Germinal center (tissue), 1 donor: ENCODE measurements at regions not wholly inside any gene's neighbourhood (a gene's known extent, or its start where the extent isn't known, plus 50 kb on each side); places are given as distances from the start of the nearest gene placed in this dataset.
"Not testable (repeated sequence)": the region's sequence is repeated elsewhere in the genome, so short reads cannot be mapped to it uniquely, and the experiment has no call there.

Experiments
- DNase-seq: peaks from one replicate; pipeline ENCODE4 v3.0.0; 2012; ENCODE audit warnings: mixed read lengths, low spot score

- no peak for DNase-seq
Observed at GRCh38 chr1:224061436-224061835, 52.5 kb upstream of the FBXO28 start.

GRCh38 chr1:224059897-224060427 is 53.9 kb upstream of the FBXO28 start:
- no peak for DNase-seq

GRCh38 chr1:224058303-224058702 is 55.6 kb upstream of the FBXO28 start:
- DNase-seq, result no peak

- DNase-seq, result no peak
Observed at GRCh38 chr1:224057461-224058199, 56.3 kb upstream of the FBXO28 start.

GRCh38 chr1:224054611-224055010 is 59.3 kb upstream of the FBXO28 start:
- DNase-seq, result no peak

GRCh38 chr1:224054012-224054411 is 59.9 kb upstream of the FBXO28 start:
- no peak for DNase-seq

- DNase-seq, result no peak
Observed at GRCh38 chr1:224053456-224053855, 60.5 kb upstream of the FBXO28 start.

GRCh38 chr1:224052772-224053171 is 61.1 kb upstream of the FBXO28 start:
- no peak for DNase-seq

- DNase-seq, result not testable (repeated sequence)
Observed at GRCh38 chr1:224051782-224052181, 62.1 kb upstream of the FBXO28 start.

GRCh38 chr1:224051086-224051406 is 62.9 kb upstream of the FBXO28 start:
- no peak for DNase-seq

GRCh38 chr1:224047538-224047937 is 66.4 kb upstream of the FBXO28 start:
- no peak for DNase-seq

- DNase-seq, result no peak
Observed at GRCh38 chr1:224045556-224045955, 68.4 kb upstream of the FBXO28 start.

- no peak for DNase-seq
Observed at GRCh38 chr1:224044420-224044819, 69.5 kb upstream of the FBXO28 start.

- DNase-seq, result no peak
Observed at GRCh38 chr1:224042557-224043118, 71.3 kb upstream of the FBXO28 start.

GRCh38 chr1:224041032-224041431 is 72.9 kb upstream of the FBXO28 start:
- no peak for DNase-seq

- not testable (repeated sequence) for DNase-seq
Observed at GRCh38 chr1:224040423-224040822, 73.5 kb upstream of the FBXO28 start.

GRCh38 chr1:224040006-224040405 is 73.9 kb upstream of the FBXO28 start:
- not testable (repeated sequence) for DNase-seq

GRCh38 chr1:224038832-224039231 is 75.1 kb upstream of the FBXO28 start:
- not testable (repeated sequence) for DNase-seq

- not testable (repeated sequence) for DNase-seq
Observed at GRCh38 chr1:224037362-224037761, 76.5 kb upstream of the FBXO28 start.

GRCh38 chr1:224032608-224033276 is 81.2 kb upstream of the FBXO28 start:
- DNase-seq, result not testable (repeated sequence)

GRCh38 chr1:224031986-224032385 is 81.9 kb upstream of the FBXO28 start:
- DNase-seq, result not testable (repeated sequence)

- not testable (repeated sequence) for DNase-seq
Observed at GRCh38 chr1:224030257-224030656, 83.7 kb upstream of the FBXO28 start.
